A549 (cell line): ENCODE measurements at regions not wholly inside any gene's neighbourhood (a gene's known extent, or its start where the extent isn't known, plus 50 kb on each side); places are given as distances from the start of the nearest gene placed in this dataset.

Experiments used
- ATAC-seq, 2 experiments: fragments of 200-7000 bp in 1 of 2; fragments of >200 bp in 1 of 2; cut with Nextera tagmentation in 1 of 2; cut with Tn5 transposase in 1 of 2; 3 replicates each; pipeline versions ENCODE4 v1.8.0 to v1.9.1; 2018 to 2020; ENCODE audit warnings: mild to moderate bottlenecking in 1 of 2, moderate library complexity in 1 of 2
- CTCF ChIA-PET: fragments of 300-600 bp; sonication (Branson Sonifier 250); formaldehyde crosslinking; extraction: SDS; loops from one replicate; lab custom pipeline; 2021; ENCODE audit warnings: antibody characterized with exemption, inconsistent platforms; lab: Yijun Ruan, JAX
- POLR2A ChIA-PET: fragments of 350-600 bp; formaldehyde crosslinking; extraction: SDS; loops from one replicate; lab custom pipeline; 2021; ENCODE audit warnings: antibody characterized with exemption, inconsistent platforms; lab: Yijun Ruan, JAX
- DNase-seq, 2 experiments: peaks; one replicate each; pipeline versions ENCODE4 v3.0.0 to v3.0.0-alpha.2; 2011 to 2016; ENCODE audit warnings: low read depth in 1 of 2, low spot score in 1 of 2
- FAIRE-seq: peaks from 2 replicates; lab custom pipeline; 2011; peaks lifted over from hg19 to GRCh38; lab: Jason Lieb, UNC
- H3K27ac ChIP-seq, 2 experiments: fragments of >200 bp; sonication (Bioruptor Twin); formaldehyde crosslinking; 3 replicates each; pipeline ENCODE4 v1.5.1; 2016 to 2017
- H3K4me1 ChIP-seq: fragments of >200 bp; sonication (Bioruptor Twin); formaldehyde crosslinking; 3 replicates; pipeline ENCODE4 v1.6.1; 2016
- H3K4me2 ChIP-seq: fragments of >200 bp; sonication (Bioruptor Twin); formaldehyde crosslinking; 3 replicates; pipeline ENCODE4 v1.6.1; 2016
- H3K4me3 ChIP-seq: fragments of >200 bp; sonication (Bioruptor Twin); formaldehyde crosslinking; 3 replicates; pipeline ENCODE4 v1.5.1; 2016
- H3K9me3 ChIP-seq: fragments of >200 bp; sonication (Bioruptor Twin); formaldehyde crosslinking; 3 replicates; pipeline ENCODE4 v1.6.1; 2016
- CBX2 ChIP-seq: fragments of 200-600 bp; sonication (generic); IDR thresholded peaks from 2 replicates; pipeline ENCODE4 v1.6.1; 2016; ENCODE audit warnings: low read depth, mild to moderate bottlenecking, borderline replicate concordance
- EP300 ChIP-seq, 2 experiments: fragments of >200 bp; sonication (Bioruptor Twin); formaldehyde crosslinking; IDR thresholded peaks; 2 replicates in 1 of 2; 3 replicates in 1 of 2; pipeline ENCODE4 v1.6.1; 2016 to 2017
- FOSB ChIP-seq: fragments of 250-450 bp; sonication (Bioruptor Pico); IDR thresholded peaks from 2 replicates; pipeline ENCODE4 v1.5.0; 2020; ENCODE audit warnings: mild to moderate bottlenecking, moderate library complexity
- GATA3 ChIP-seq: IDR thresholded peaks from 2 replicates; pipeline ENCODE4 v1.6.1; 2012; ENCODE audit warnings: borderline replicate concordance
- HEYL ChIP-seq: fragments of 250-450 bp; sonication (Bioruptor Pico); IDR thresholded peaks from 2 replicates; pipeline ENCODE4 v1.8.0; 2021; ENCODE audit warnings: mild to moderate bottlenecking, moderate library complexity
- HOXA7 ChIP-seq: fragments of 250-450 bp; sonication (Bioruptor Pico); IDR thresholded peaks from 2 replicates; pipeline ENCODE4 v1.5.0; 2020; ENCODE audit warnings: mild to moderate bottlenecking, moderate library complexity
- HOXB13 ChIP-seq: fragments of 250-450 bp; sonication (Bioruptor Pico); IDR thresholded peaks from 2 replicates; pipeline ENCODE4 v1.5.0; 2020; ENCODE audit warnings: low read depth, mild to moderate bottlenecking, moderate library complexity
- KDM5A ChIP-seq: fragments of 200-600 bp; sonication (generic); IDR thresholded peaks from 2 replicates; pipeline ENCODE4 v1.6.1; 2016; ENCODE audit warnings: antibody characterized with exemption, mild to moderate bottlenecking
- MAFK ChIP-seq: fragments of 450-650 bp; IDR thresholded peaks from 2 replicates; pipeline ENCODE4 v1.6.1; 2014; ENCODE audit not compliant: partially characterized antibody
- MAZ ChIP-seq: fragments of 150-350 bp; IDR thresholded peaks from 2 replicates; pipeline ENCODE4 v1.6.1; 2014; ENCODE audit warnings: antibody characterized with exemption, low read depth, low read length, borderline replicate concordance
- MYC ChIP-seq: IDR thresholded peaks from 2 replicates; pipeline ENCODE4 v1.6.1; 2012; ENCODE audit warnings: mild to moderate bottlenecking, inconsistent platforms, low read length, improper control_type of control experiment, borderline replicate concordance
- RFX5 ChIP-seq: fragments of 450-650 bp; IDR thresholded peaks from 2 replicates; pipeline ENCODE4 v1.7.1; 2014; ENCODE audit warnings: antibody characterized with exemption, mild to moderate bottlenecking, moderate library complexity
- SREBF2 ChIP-seq: fragments of 450-650 bp; IDR thresholded peaks from 2 replicates; pipeline ENCODE4 v1.6.1; 2014; ENCODE audit warnings: mild to moderate bottlenecking, moderate library complexity
- ZFP36 ChIP-seq: fragments of 450-650 bp; IDR thresholded peaks from 2 replicates; pipeline ENCODE4 v1.6.1; 2014; ENCODE audit warnings: borderline replicate concordance; ENCODE audit not compliant: partially characterized antibody
- ZNF302 ChIP-seq: fragments of 250-450 bp; sonication (Bioruptor Pico); IDR thresholded peaks from 2 replicates; pipeline ENCODE4 v1.9.0; 2021; ENCODE audit warnings: inconsistent platforms, mild to moderate bottlenecking, moderate library complexity
- ZSCAN20 ChIP-seq: fragments of 250-450 bp; sonication (Bioruptor Pico); IDR thresholded peaks from 2 replicates; pipeline ENCODE4 v1.8.0; 2022; ENCODE audit warnings: mild to moderate bottlenecking, moderate library complexity
- WGBS: methylation state at CpG from one replicate; pipeline ENCODE4 v1.1.6; 2017; ENCODE audit errors: missing lambda C conversion rate; 5-methylcytosine and 5-hydroxymethylcytosine counted together
- TF ChIP-seq, protein P1 (sequence below): fragments of 250-450 bp; sonication (Bioruptor Pico); IDR thresholded peaks from 2 replicates; pipeline ENCODE4 v1.5.0; 2021; ENCODE audit warnings: mild to moderate bottlenecking, moderate library complexity, borderline replicate concordance
- TF ChIP-seq, protein P2 (sequence below): IDR thresholded peaks from 2 replicates; pipeline ENCODE4 v1.6.1; 2012
- TF ChIP-seq, protein P3 (sequence below): fragments of 250-450 bp; sonication (Bioruptor Pico); IDR thresholded peaks from 2 replicates; pipeline ENCODE4 v1.5.0; 2020; ENCODE audit warnings: low read depth, mild to moderate bottlenecking, moderate library complexity
- TF ChIP-seq, protein P4 (sequence below): fragments of >200 bp; sonication (Bioruptor Twin); formaldehyde crosslinking; IDR thresholded peaks from 2 replicates; pipeline ENCODE4 v1.6.1; 2016
- TF ChIP-seq, protein P5 (sequence below): IDR thresholded peaks from 2 replicates; pipeline ENCODE4 v1.6.1; 2012; ENCODE audit warnings: low read depth, borderline replicate concordance
- TF ChIP-seq, protein P6 (sequence below): fragments of 200-600 bp; sonication (generic); IDR thresholded peaks from 2 replicates; pipeline ENCODE4 v1.6.1; 2016; ENCODE audit warnings: antibody characterized with exemption, mild to moderate bottlenecking, moderate library complexity
- TF ChIP-seq, protein P7 (sequence below): fragments of 450-650 bp; IDR thresholded peaks from 2 replicates; pipeline ENCODE4 v1.6.1; 2014; ENCODE audit warnings: antibody characterized with exemption

DNA sequence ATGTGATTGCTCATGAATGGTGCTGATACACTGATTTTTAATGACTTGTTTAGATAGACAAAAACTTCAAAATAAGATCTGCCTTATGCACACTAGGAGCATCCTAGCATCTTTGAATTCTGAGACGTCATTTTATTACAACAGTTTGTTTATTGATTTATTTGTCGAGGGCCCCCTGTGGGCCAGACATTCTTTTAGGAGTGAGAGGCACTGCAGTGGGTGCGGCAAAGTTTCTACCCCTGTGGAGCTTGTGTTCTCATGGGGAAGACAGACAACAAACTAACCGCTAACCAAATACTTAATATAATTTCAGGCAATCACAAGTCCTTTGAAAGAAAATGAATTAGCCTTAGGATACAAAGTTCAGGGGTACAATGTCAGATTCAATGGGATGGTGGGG, 363.1 kb downstream of the RPS24 start:
- H3K9me3 ChIP-seq = no peaks in the 10 kb centered on the region
- TF ChIP-seq, protein P1, sequence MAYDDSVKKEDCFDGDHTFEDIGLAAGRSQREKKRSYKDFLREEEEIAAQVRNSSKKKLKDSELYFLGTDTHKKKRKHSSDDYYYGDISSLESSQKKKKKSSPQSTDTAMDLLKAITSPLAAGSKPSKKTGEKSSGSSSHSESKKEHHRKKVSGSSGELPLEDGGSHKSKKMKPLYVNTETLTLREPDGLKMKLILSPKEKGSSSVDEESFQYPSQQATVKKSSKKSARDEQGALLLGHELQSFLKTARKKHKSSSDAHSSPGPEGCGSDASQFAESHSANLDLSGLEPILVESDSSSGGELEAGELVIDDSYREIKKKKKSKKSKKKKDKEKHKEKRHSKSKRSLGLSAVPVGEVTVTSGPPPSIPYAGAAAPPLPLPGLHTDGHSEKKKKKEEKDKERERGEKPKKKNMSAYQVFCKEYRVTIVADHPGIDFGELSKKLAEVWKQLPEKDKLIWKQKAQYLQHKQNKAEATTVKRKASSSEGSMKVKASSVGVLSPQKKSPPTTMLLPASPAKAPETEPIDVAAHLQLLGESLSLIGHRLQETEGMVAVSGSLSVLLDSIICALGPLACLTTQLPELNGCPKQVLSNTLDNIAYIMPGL (CRISPR knock-in tag) = no peak
- TF ChIP-seq CBX2 = no peak
- TF ChIP-seq, protein P2, sequence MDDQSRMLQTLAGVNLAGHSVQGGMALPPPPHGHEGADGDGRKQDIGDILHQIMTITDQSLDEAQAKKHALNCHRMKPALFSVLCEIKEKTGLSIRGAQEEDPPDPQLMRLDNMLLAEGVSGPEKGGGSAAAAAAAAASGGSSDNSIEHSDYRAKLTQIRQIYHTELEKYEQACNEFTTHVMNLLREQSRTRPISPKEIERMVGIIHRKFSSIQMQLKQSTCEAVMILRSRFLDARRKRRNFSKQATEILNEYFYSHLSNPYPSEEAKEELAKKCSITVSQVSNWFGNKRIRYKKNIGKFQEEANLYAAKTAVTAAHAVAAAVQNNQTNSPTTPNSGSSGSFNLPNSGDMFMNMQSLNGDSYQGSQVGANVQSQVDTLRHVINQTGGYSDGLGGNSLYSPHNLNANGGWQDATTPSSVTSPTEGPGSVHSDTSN = no peak
- TF ChIP-seq ZSCAN20 = no peak
- no peak for TF ChIP-seq MAZ
- TF ChIP-seq ZNF302 (CRISPR knock-in tag) = no peak
- TF ChIP-seq KDM5A = no peak
- no peak for TF ChIP-seq RFX5
- no peak for TF ChIP-seq HEYL (CRISPR knock-in tag)
- TF ChIP-seq, protein P3, sequence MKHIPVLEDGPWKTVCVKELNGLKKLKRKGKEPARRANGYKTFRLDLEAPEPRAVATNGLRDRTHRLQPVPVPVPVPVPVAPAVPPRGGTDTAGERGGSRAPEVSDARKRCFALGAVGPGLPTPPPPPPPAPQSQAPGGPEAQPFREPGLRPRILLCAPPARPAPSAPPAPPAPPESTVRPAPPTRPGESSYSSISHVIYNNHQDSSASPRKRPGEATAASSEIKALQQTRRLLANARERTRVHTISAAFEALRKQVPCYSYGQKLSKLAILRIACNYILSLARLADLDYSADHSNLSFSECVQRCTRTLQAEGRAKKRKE (CRISPR knock-in tag) = no peak
- TF ChIP-seq, protein P4, sequence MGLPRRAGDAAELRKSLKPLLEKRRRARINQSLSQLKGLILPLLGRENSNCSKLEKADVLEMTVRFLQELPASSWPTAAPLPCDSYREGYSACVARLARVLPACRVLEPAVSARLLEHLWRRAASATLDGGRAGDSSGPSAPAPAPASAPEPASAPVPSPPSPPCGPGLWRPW = no peak
- TF ChIP-seq, protein P5, sequence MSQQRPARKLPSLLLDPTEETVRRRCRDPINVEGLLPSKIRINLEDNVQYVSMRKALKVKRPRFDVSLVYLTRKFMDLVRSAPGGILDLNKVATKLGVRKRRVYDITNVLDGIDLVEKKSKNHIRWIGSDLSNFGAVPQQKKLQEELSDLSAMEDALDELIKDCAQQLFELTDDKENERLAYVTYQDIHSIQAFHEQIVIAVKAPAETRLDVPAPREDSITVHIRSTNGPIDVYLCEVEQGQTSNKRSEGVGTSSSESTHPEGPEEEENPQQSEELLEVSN = no peak
- ChIA-PET CTCF (no interaction called here), POLR2A (no interaction called here)
- 61% methylated on average over 4 of the region's 4 CpGs for WGBS
- H3K4me3 ChIP-seq = no peak overlapping the region
- DNase-seq (no peak), FAIRE-seq (no peak), ATAC-seq (no peak)
- H3K27ac ChIP-seq = no peak overlapping the region
- H3K4me1 ChIP-seq = no peaks in the 10 kb centered on the region
- no peak overlapping the region for H3K4me2 ChIP-seq

DNA sequence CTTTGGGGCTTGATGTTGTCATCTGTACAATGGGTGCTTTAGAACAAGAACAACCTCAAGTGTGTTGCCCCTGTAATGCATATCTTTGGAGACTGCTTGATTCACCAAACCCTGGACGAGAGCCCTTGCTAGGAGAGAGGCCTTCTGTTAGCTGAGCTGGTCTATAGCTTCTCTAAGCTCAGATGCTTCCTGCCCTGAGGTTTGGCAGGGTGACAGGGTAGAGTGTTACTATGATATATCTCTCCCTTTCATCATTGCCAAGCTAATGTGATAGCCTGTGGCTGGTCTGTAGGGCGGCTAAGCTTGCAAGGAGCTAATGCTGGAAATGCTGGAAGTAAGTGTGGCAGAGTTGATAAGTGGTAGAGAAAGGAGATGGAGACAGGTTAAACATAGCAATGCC, 364.1 kb downstream of the RPS24 start:
- Histone ChIP-seq H3K4me2 (no peak overlapping the region), H3K9me3 (no peaks in the 10 kb centered on the region), H3K27ac (no peak overlapping the region), H3K4me1 (no peaks in the 10 kb centered on the region), H3K4me3 (no peak overlapping the region)
- 64% methylated on average over 2 of the region's 2 CpGs for WGBS
- DNase-seq (no peak), ATAC-seq (no peak), FAIRE-seq (no peak)
- no peak for TF ChIP-seq MAFK
- TF ChIP-seq GATA3 = no peak
- TF ChIP-seq MYC = no peak
- TF ChIP-seq CBX2 = no peak
- TF ChIP-seq, protein P6, sequence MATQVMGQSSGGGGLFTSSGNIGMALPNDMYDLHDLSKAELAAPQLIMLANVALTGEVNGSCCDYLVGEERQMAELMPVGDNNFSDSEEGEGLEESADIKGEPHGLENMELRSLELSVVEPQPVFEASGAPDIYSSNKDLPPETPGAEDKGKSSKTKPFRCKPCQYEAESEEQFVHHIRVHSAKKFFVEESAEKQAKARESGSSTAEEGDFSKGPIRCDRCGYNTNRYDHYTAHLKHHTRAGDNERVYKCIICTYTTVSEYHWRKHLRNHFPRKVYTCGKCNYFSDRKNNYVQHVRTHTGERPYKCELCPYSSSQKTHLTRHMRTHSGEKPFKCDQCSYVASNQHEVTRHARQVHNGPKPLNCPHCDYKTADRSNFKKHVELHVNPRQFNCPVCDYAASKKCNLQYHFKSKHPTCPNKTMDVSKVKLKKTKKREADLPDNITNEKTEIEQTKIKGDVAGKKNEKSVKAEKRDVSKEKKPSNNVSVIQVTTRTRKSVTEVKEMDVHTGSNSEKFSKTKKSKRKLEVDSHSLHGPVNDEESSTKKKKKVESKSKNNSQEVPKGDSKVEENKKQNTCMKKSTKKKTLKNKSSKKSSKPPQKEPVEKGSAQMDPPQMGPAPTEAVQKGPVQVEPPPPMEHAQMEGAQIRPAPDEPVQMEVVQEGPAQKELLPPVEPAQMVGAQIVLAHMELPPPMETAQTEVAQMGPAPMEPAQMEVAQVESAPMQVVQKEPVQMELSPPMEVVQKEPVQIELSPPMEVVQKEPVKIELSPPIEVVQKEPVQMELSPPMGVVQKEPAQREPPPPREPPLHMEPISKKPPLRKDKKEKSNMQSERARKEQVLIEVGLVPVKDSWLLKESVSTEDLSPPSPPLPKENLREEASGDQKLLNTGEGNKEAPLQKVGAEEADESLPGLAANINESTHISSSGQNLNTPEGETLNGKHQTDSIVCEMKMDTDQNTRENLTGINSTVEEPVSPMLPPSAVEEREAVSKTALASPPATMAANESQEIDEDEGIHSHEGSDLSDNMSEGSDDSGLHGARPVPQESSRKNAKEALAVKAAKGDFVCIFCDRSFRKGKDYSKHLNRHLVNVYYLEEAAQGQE = no peak
- TF ChIP-seq, protein P3 (CRISPR knock-in tag) = no peak
- TF ChIP-seq, protein P7, sequence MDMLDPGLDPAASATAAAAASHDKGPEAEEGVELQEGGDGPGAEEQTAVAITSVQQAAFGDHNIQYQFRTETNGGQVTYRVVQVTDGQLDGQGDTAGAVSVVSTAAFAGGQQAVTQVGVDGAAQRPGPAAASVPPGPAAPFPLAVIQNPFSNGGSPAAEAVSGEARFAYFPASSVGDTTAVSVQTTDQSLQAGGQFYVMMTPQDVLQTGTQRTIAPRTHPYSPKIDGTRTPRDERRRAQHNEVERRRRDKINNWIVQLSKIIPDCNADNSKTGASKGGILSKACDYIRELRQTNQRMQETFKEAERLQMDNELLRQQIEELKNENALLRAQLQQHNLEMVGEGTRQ = no peak
- no peak for TF ChIP-seq ZNF302 (CRISPR knock-in tag)
- TF ChIP-seq HOXB13 (CRISPR knock-in tag) = no peak
- TF ChIP-seq, protein P5 = no peak
- no peak for TF ChIP-seq SREBF2
- TF ChIP-seq FOSB = no peak
- TF ChIP-seq EP300 (IDR thresholded peaks at IDR 0.05) = no peak
- TF ChIP-seq HOXA7 (CRISPR knock-in tag) = no peak
- TF ChIP-seq ZFP36 = no peak
- ChIA-PET POLR2A (no interaction called here), CTCF (interaction anchor here (0.6 to 1.0 kb wide), 4 partner anchors 35 to 605 kb away, joined by 3 read pairs; no protein-coding TSS in a partner anchor)
